H1 (cell line): ENCODE measurements at regions not wholly inside any gene's neighbourhood (a gene's known extent, or its start where the extent isn't known, plus 50 kb on each side); places are given as distances from the start of the nearest gene placed in this dataset.

Experiments
- CTCF ChIA-PET: fragments of 300-600 bp; sonication (Branson Sonifier 250); formaldehyde crosslinking; loops from one replicate; lab custom pipeline; 2021; ENCODE audit not compliant: partially characterized antibody; lab: Charles Lee
- POLR2A ChIA-PET: fragments of 300-600 bp; sonication (Branson Sonifier 250); formaldehyde crosslinking; loops from one replicate; lab custom pipeline; 2021; ENCODE audit warnings: inconsistent platforms; ENCODE audit not compliant: partially characterized antibody; lab: Charles Lee
- DNase-seq, 2 experiments: peaks; one replicate each; pipeline versions ENCODE4 v3.0.0 to v3.0.0-alpha.2; 2010 to 2022; ENCODE audit warnings: low spot score in 2 of 2, low read depth in 1 of 2, mixed read lengths in 1 of 2
- FAIRE-seq: peaks from 2 replicates; lab custom pipeline; 2011; peaks lifted over from hg19 to GRCh38; lab: Jason Lieb, UNC
- H2AFZ ChIP-seq: 2 replicates; pipeline ENCODE4 v1.8.1; 2012; ENCODE audit warnings: low read length, inconsistent platforms
- H2AK5ac ChIP-seq: 2 replicates; pipeline ENCODE4 v1.6.1; 2013; ENCODE audit warnings: low read depth, low read length
- H2BK120ac ChIP-seq: replicated peaks from 2 replicates; pipeline ENCODE3; 2013; ENCODE audit warnings: low read depth, low read length, inconsistent platforms
- H2BK12ac ChIP-seq: 2 replicates; pipeline ENCODE4 v1.6.1; 2013; ENCODE audit warnings: low read depth, low read length
- H2BK15ac ChIP-seq: 2 replicates; pipeline ENCODE4 v1.6.1; 2013; ENCODE audit warnings: low read length
- H2BK20ac ChIP-seq: 2 replicates; pipeline ENCODE4 v1.6.1; 2013; ENCODE audit warnings: low read length
- H2BK5ac ChIP-seq: 2 replicates; pipeline ENCODE4 v1.6.1; 2013; ENCODE audit warnings: low read depth, low read length
- H3K14ac ChIP-seq: 2 replicates; pipeline ENCODE4 v1.6.1; 2013; ENCODE audit warnings: inconsistent platforms; ENCODE audit not compliant: insufficient read length
- H3K18ac ChIP-seq: 2 replicates; pipeline ENCODE4 v1.6.1; 2013; ENCODE audit warnings: low read length; ENCODE audit errors: extremely low read depth
- H3K23ac ChIP-seq: 2 replicates; pipeline ENCODE4 v1.6.1; 2013; ENCODE audit warnings: inconsistent platforms; ENCODE audit not compliant: insufficient read length
- H3K23me2 ChIP-seq: 2 replicates; pipeline ENCODE4 v1.6.1; 2013; ENCODE audit warnings: low read depth, low read length
- H3K27ac ChIP-seq: 2 replicates; pipeline ENCODE4 v1.6.1; 2011; ENCODE audit warnings: low read depth, low read length, inconsistent platforms
- H3K27me3 ChIP-seq, 4 experiments: replicated peaks in 1 of 4; 1 replicate in 1 of 4; 2 replicates in 3 of 4; pipeline versions ENCODE4 v1.6.1 to v1.8.1; 2011 to 2013; ENCODE audit warnings: low read length in 3 of 4, mild to moderate bottlenecking in 3 of 4, inconsistent platforms in 2 of 4, mixed read lengths in 2 of 4, moderate library complexity in 1 of 4; ENCODE audit not compliant: control insufficient read depth in 3 of 4, insufficient read depth in 3 of 4; ENCODE audit errors: extremely low read depth in 1 of 4
- H3K36me3 ChIP-seq, 4 experiments: 2 replicates each; pipeline versions ENCODE4 v1.6.1 to v1.8.1; 2011 to 2013; ENCODE audit warnings: mild to moderate bottlenecking in 4 of 4, low read length in 3 of 4, moderate library complexity in 2 of 4, control low read depth in 1 of 4, inconsistent platforms in 1 of 4; ENCODE audit not compliant: insufficient read depth in 4 of 4, control insufficient read depth in 2 of 4
- H3K4ac ChIP-seq: replicated peaks from 2 replicates; pipeline ENCODE3; 2013; ENCODE audit warnings: low read length, low read depth, mixed read lengths, inconsistent platforms; ENCODE audit not compliant: insufficient read length
- H3K4me1 ChIP-seq, 4 experiments: replicated peaks in 1 of 4; 1 replicate in 1 of 4; 2 replicates in 3 of 4; pipeline versions ENCODE4 v1.6.1 to v1.8.1; 2011 to 2013; ENCODE audit warnings: low read length in 3 of 4, inconsistent platforms in 2 of 4, mixed read lengths in 1 of 4; ENCODE audit not compliant: insufficient read depth in 4 of 4, control insufficient read depth in 3 of 4
- H3K4me2 ChIP-seq, 2 experiments: 2 replicates each; pipeline versions ENCODE4 v1.6.1 to v1.8.1; 2011 to 2013; ENCODE audit warnings: low read depth in 2 of 2, low read length in 2 of 2, control low read depth in 1 of 2, inconsistent platforms in 1 of 2, mild to moderate bottlenecking in 1 of 2; ENCODE audit not compliant: insufficient read depth in 1 of 2
- H3K4me3 ChIP-seq, 4 experiments: fragments of 200-600, 300-600 bp in 1 of 4; sonication (generic), shearing (Covaris generic), sonication (Bioruptor Twin) in 1 of 4; 2 replicates each; pipeline versions ENCODE4 v1.5.1 to v1.8.1; 2011 to 2016; ENCODE audit warnings: low read length in 4 of 4, low read depth in 3 of 4, control low read depth in 2 of 4, inconsistent platforms in 2 of 4, mild to moderate bottlenecking in 2 of 4, mixed read lengths in 1 of 4, moderate library complexity in 1 of 4; ENCODE audit not compliant: insufficient read depth in 2 of 4; ENCODE audit errors: extremely low read depth in 1 of 4
- H3K56ac ChIP-seq: replicated peaks from 2 replicates; pipeline ENCODE3; 2013; ENCODE audit warnings: low read depth, mild to moderate bottlenecking, mixed read lengths, low read length, inconsistent platforms; ENCODE audit not compliant: insufficient read length
- H3K79me1 ChIP-seq: 2 replicates; pipeline ENCODE4 v1.6.1; 2013; ENCODE audit warnings: low read depth, low read length, control low read depth
- H3K79me2 ChIP-seq, 2 experiments: 2 replicates each; pipeline versions ENCODE4 v1.6.1 to v1.8.1; 2012 to 2013; ENCODE audit warnings: low read length in 2 of 2, mild to moderate bottlenecking in 2 of 2, inconsistent platforms in 1 of 2; ENCODE audit not compliant: insufficient read depth in 2 of 2, control insufficient read depth in 1 of 2
- H3K9ac ChIP-seq, 4 experiments: replicated peaks in 1 of 4; 1 replicate in 1 of 4; 2 replicates in 3 of 4; pipeline versions ENCODE4 v1.6.1 to v1.8.1; 2011 to 2013; ENCODE audit warnings: low read depth in 3 of 4, low read length in 3 of 4, control low read depth in 2 of 4, mild to moderate bottlenecking in 2 of 4, moderate library complexity in 2 of 4, inconsistent platforms in 1 of 4; ENCODE audit errors: extremely low read depth in 1 of 4
- H3K9me3 ChIP-seq, 2 experiments: 2 replicates each; pipeline versions ENCODE4 v1.6.1 to v1.8.1; 2012 to 2013; ENCODE audit warnings: mild to moderate bottlenecking in 2 of 2, moderate library complexity in 2 of 2, control low read depth in 1 of 2, inconsistent platforms in 1 of 2, low read depth in 1 of 2, low read length in 1 of 2, mixed read lengths in 1 of 2; ENCODE audit not compliant: insufficient read depth in 2 of 2
- H4K20me1 ChIP-seq, 2 experiments: replicated peaks in 1 of 2; 2 replicates each; pipeline versions ENCODE3 to v1.8.1; 2011 to 2013; ENCODE audit warnings: inconsistent platforms in 2 of 2, low read length in 2 of 2, mild to moderate bottlenecking in 1 of 2; ENCODE audit not compliant: insufficient read depth in 2 of 2, control insufficient read depth in 1 of 2
- H4K5ac ChIP-seq: 2 replicates; pipeline ENCODE4 v1.6.1; 2013; ENCODE audit warnings: low read length, low read depth, mixed read lengths, inconsistent platforms; ENCODE audit not compliant: insufficient read length
- H4K8ac ChIP-seq: 2 replicates; pipeline ENCODE4 v1.8.0; 2013; ENCODE audit warnings: mild to moderate bottlenecking, moderate library complexity, low read length, inconsistent platforms; ENCODE audit not compliant: insufficient read depth; ENCODE audit errors: extremely low read depth
- H4K91ac ChIP-seq: replicated peaks from 2 replicates; pipeline ENCODE3; 2013; ENCODE audit warnings: low read length, mixed read lengths, inconsistent platforms; ENCODE audit not compliant: insufficient read length
- BRCA1 ChIP-seq: IDR thresholded peaks from 2 replicates; pipeline ENCODE4 v1.6.1; 2012; ENCODE audit warnings: low read depth, low read length, improper control_type of control experiment
- KDM5A ChIP-seq: fragments of 200-600 bp; IDR thresholded peaks from 2 replicates; pipeline ENCODE4 v1.7.1; 2012; ENCODE audit warnings: mild to moderate bottlenecking, low read length, inconsistent platforms, mixed read lengths
- NRF1 ChIP-seq: IDR thresholded peaks from 2 replicates; pipeline ENCODE4 v1.6.1; 2011; ENCODE audit warnings: mild to moderate bottlenecking, low read depth, low read length, improper control_type of control experiment
- PHF8 ChIP-seq: fragments of 200-600 bp; sonication (generic); conservative IDR thresholded peaks from 2 replicates; pipeline ENCODE4 v1.7.1; 2012; ENCODE audit warnings: low read depth, mild to moderate bottlenecking, inconsistent platforms, low read length, moderate library complexity
- SAP30 ChIP-seq: fragments of 300-600 bp; sonication (generic); IDR thresholded peaks from 2 replicates; pipeline ENCODE4 v1.7.1; 2012; ENCODE audit warnings: low read length, moderate library complexity, mild to moderate bottlenecking, inconsistent platforms; ENCODE audit not compliant: insufficient read depth, insufficient replicate concordance
- WGBS, 2 experiments: shearing (Covaris generic) in 1 of 2; methylation state at CpG; one replicate each; pipeline versions ENCODE4 v1.1.6 to v1.1.7; 2013 to 2015; ENCODE audit warnings: low lambda C conversion rate in 2 of 2, mixed read lengths in 2 of 2, inconsistent platforms in 1 of 2, low coverage in 1 of 2, missing lambda C conversion rate in 1 of 2; ENCODE audit not compliant: insufficient replicate concordance in 2 of 2, insufficient coverage in 1 of 2, insufficient read length in 1 of 2; ENCODE audit errors: extremely low coverage in 1 of 2, missing lambda C conversion rate in 1 of 2; 5-methylcytosine and 5-hydroxymethylcytosine counted together
- TF ChIP-seq, protein P1 (sequence below): IDR thresholded peaks from 2 replicates; pipeline ENCODE4 v1.6.1; 2011; ENCODE audit warnings: low read depth, mild to moderate bottlenecking, low read length; ENCODE audit not compliant: insufficient read depth

DNA sequence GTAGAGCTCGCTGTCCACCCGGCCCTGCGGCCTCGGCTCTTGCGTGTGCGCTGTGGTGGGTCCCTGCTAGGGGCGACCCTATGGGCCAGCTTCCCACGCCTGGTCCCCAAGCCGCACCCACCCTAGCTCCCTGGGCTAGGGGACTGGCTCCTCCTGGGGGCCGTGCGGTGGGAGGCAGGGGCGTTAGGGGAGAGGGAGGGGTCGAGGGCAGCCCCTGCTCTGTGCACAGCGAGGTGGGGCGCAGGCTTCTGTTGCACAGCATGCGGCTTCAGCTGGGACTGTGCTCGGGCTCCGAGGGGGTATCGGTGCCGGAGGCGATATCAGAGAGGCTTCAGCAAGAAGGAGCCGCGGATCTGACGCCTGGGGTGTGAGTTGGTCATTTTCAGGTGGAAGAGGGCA, 86.1 kb downstream of the ALG10 start:
- Histone ChIP-seq H3K14ac (no peak overlapping the region), H2AK5ac (no peak overlapping the region), H3K18ac (no peak overlapping the region), H3K9me3 (peaks cover 57 to 68% of the 10 kb centered on the region in 2 experiments), H3K36me3 (no peaks in the 10 kb centered on the region; a peak in 1 of 8 replicates), H3K79me2 (no peaks in the 10 kb centered on the region), H3K4me3 (no peak overlapping the region), H2BK12ac (no peak overlapping the region), H2BK5ac (no peak overlapping the region), H2BK20ac (no peak overlapping the region), H4K91ac (no peak overlapping the region), H3K27me3 (no peaks in the 10 kb centered on the region), H3K27ac (no peak overlapping the region), H3K23ac (no peak overlapping the region), H3K23me2 (no peaks in the 10 kb centered on the region), H4K20me1 (no peaks in the 10 kb centered on the region), H3K9ac (no peak overlapping the region), H4K5ac (no peak overlapping the region), H3K56ac (no peak overlapping the region), H2AFZ (no peak overlapping the region), H2BK120ac (no peak overlapping the region), H3K4ac (no peak overlapping the region), H2BK15ac (no peak overlapping the region), H3K4me1 (no peaks in the 10 kb centered on the region), H3K79me1 (no peaks in the 10 kb centered on the region), H4K8ac (no peak overlapping the region), H3K4me2 (no peak overlapping the region)
- FAIRE-seq (no peak), DNase-seq (no peak)
- ChIA-PET POLR2A (no interaction called here), CTCF (interaction anchor here (0.9 to 1.3 kb wide), 2 partner anchors 14 kb away, joined by 3 read pairs; no protein-coding TSS in a partner anchor)
- 99% methylated on average over 10 of the region's 24 CpGs; no CpG with 5 or more reads in 1 of the 2 experiments for WGBS, 2 experiments
- TF ChIP-seq BRCA1 (no peak), SAP30 (no peak), PHF8 (no peak), KDM5A (no peak), NRF1 (no peak)
- TF ChIP-seq, protein P1, sequence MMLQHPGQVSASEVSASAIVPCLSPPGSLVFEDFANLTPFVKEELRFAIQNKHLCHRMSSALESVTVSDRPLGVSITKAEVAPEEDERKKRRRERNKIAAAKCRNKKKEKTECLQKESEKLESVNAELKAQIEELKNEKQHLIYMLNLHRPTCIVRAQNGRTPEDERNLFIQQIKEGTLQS, result no peak
